HG03280 (cell line): ENCODE measurements at regions not wholly inside any gene's neighbourhood (a gene's known extent, or its start where the extent isn't known, plus 50 kb on each side); places are given as distances from the start of the nearest gene placed in this dataset.

Experiments
- ATAC-seq: cut with Tn5 transposase; IDR thresholded peaks from one replicate; pipeline ENCODE4 v1.9.1; 2021; ENCODE audit warnings: mild to moderate bottlenecking, moderate library complexity; ENCODE audit not compliant: unreplicated experiment

DNA sequence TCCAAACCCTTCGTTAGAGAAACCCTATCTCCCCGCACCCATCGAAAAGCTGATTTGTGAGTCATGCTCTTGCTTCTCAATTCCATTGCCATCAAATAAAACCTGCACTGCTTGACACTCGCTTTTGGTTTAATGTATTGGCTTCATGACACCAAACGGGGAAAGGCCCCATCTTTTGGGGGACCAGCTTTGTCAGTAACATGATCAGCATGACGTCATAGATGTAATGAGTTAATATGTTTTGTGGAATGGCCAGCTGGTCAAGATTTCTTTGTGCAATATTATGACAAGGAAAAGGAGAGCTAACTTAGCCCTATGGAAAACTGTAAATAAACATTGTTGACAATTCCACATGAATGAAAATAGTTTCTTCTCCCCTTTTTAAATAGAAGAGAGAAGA, 1260.5 kb upstream of the CELF2 start:
- ATAC-seq = no peak

- no peak for ATAC-seq
Measured at GRCh38 chr10:9759596-9759995, 1258.1 kb upstream of the CELF2 start.

GRCh38 chr10:9762966-9763656, 1254.6 kb upstream of the CELF2 start:
- ATAC-seq = no peak

- no peak for ATAC-seq
Measured at GRCh38 chr10:9766762-9767161, 1250.9 kb upstream of the CELF2 start.

GRCh38 chr10:9781666-9782065, 1236.0 kb upstream of the CELF2 start:
- ATAC-seq = no peak

GRCh38 chr10:9786101-9786500, 1231.6 kb upstream of the CELF2 start:
- ATAC-seq = no peak

DNA sequence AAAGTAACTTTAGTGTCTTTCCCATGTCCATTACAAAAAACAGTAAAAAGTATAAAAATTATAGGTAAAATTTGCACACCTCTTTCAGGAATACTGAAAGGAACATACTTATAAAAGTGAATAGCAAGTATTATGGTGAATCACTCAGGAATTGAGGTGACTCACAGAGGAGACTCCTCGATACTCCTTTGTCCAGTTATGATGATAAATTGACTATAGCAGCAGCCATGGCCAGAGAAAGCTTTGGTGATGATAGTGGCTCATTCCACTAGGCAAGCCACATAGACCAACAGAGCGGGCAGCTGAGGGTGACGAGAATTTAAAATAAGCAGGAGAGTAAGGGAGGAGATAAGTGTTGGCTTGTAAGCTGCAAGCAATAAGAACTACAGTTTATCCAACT, 1231.1 kb upstream of the CELF2 start:
- no peak for ATAC-seq

GRCh38 chr10:9789996-9790395, 1227.7 kb upstream of the CELF2 start:
- ATAC-seq = no peak

DNA sequence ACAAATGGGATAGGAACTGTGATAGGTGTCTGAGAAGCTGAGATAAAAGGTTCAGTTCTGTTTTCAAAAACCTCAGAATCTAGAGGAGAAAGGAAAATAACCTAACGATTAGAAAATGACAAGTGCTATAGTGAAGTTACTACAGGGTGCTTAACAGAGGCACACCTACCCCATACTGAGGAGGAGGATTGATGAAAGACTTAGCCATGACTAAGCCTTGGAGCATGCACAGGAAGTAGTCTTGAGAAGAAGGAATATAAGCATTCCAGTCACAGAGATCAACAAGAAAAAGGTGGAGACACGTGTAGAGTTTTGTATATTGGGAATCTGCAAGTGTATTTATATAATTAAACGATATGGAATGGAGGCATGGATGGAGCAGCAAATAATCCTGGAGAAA, 1225.5 kb upstream of the CELF2 start:
- ATAC-seq = no peak

- no peak for ATAC-seq
Measured at GRCh38 chr10:9796564-9796963, 1221.1 kb upstream of the CELF2 start.

GRCh38 chr10:9800011-9800410, 1217.7 kb upstream of the CELF2 start:
- ATAC-seq = no peak

GRCh38 chr10:9800571-9800970, 1217.1 kb upstream of the CELF2 start:
- ATAC-seq = no peak

- ATAC-seq = no peak
Measured at GRCh38 chr10:9807846-9808245, 1209.8 kb upstream of the CELF2 start.

DNA sequence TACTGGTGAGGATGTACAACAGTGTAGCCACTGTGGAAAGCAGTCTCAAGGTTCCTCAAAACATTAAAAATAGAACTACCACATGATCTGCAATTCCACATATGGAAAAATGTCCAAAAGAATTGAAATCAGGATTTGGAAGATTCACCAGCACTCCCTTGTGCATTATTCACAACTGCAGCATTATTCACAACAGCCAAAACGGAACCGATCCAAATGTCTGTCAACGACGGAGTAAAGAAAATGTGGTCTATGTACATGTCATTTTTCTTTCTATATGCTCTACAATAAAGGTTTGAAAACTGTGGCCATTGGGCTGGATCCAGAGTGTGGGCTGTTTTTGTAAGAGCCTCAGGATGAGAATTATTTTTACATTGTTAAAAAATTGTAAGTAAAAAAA, 1206.1 kb upstream of the CELF2 start:
- ATAC-seq = no peak

GRCh38 chr10:9814285-9814864, 1203.3 kb upstream of the CELF2 start:
- no peak for ATAC-seq

DNA sequence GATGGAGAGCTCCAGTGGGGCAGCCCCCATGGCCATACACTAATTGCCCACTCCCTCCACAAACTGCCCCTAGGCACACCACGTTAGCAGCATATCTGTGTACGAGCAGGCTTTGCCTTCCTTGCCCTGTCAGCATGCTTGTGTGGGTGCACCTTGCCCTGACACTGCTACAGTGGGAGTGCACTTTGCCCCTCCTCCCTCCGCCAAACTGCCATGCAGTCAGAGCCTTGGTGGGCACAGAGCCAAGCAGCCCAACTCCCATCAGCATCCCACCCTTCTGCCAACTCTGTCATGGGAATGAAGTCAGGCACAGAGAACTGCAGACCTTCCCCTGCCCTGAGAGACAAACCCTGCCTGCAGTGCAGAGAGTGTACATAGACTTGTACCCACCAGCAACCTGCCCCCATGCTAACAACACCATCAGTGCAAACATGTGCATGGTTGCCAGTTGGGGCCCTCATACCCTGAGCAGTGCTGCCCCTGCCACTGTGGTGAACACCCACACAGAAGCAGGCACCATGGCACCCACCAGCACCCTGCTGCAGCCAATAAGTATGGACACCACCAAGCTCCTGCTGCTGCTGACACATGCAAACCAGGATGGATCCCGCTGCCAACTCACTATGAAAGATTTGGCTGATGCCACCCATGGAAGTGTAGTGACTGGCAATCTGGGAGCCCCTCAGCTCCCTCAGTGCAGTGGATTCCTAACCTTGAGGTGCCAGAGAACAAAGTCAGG, 1197.7 kb upstream of the CELF2 start:
- ATAC-seq = no peak

DNA sequence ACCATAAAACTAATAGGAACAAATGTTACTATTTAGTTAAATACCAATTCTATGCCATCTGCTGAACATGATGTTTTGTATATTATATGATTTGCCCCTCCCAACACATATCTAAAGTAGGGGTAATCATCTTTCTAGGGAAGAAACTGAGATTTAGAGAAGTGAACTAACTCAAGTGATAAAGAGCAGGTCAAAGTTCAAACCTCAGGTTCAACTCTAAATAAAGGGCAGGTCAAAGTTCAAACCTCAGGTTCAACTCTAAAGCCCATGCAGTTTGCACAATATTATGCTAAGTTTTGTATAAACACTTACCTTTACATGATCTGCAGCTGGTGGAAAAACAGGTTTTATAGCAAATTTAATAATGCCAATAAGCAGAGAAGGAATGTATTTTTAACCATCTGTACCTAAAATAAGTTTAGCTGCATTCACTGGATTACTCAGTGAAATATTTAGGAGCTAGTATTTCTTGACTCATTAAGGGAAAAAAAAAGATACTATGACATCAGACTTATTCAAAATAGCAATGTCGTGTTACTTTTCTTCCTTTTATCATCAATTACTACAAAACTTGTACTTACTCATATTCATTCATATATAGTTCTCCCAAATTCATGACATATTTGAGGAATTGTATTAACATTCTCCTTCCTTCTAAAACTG, 1194.3 kb upstream of the CELF2 start:
- ATAC-seq = no peak

- no peak for ATAC-seq
Measured at GRCh38 chr10:9824631-9825071, 1193.0 kb upstream of the CELF2 start.

GRCh38 chr10:9825491-9826018, 1192.1 kb upstream of the CELF2 start:
- no peak for ATAC-seq

GRCh38 chr10:9828110-9828509, 1189.6 kb upstream of the CELF2 start:
- ATAC-seq = no peak

GRCh38 chr10:9833942-9834341, 1183.7 kb upstream of the CELF2 start:
- ATAC-seq = no peak
